ENCODE measurements at regions not wholly inside any gene's neighbourhood (a gene's known extent, or its start where the extent isn't known, plus 50 kb on each side); places are given as distances from the start of the nearest gene placed in this dataset.
A peak's percentile ranks its signal among the peaks of the same experiment; 100 is the strongest.

DNA sequence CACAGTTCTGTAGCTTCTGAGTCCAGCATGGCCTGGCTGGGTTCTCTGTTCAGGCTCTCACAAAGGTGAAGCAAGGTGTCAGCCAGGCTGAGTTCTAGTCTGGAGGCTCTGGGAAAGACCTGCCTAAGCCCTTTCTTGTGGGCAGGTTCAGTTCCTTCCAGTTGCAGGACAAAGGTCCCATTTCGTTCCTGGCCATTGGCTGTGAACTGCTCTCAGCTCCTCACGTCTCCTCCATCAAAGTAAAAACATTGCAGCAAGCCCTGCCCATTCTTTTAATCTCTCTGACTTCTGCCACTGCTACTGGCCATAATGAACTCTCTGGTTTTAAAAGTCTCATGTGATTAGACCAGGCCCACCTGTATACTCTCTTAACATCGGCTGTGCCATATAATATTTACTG lies 61.6 kb upstream of the BARX1 start (continued):
- no peak for TF ChIP-seq OVOL2 (CRISPR knock-in tag; IDR thresholded peaks at IDR 0.05; ENCODE audit: borderline replicate concordance)
- TF ChIP-seq, protein P1, sequence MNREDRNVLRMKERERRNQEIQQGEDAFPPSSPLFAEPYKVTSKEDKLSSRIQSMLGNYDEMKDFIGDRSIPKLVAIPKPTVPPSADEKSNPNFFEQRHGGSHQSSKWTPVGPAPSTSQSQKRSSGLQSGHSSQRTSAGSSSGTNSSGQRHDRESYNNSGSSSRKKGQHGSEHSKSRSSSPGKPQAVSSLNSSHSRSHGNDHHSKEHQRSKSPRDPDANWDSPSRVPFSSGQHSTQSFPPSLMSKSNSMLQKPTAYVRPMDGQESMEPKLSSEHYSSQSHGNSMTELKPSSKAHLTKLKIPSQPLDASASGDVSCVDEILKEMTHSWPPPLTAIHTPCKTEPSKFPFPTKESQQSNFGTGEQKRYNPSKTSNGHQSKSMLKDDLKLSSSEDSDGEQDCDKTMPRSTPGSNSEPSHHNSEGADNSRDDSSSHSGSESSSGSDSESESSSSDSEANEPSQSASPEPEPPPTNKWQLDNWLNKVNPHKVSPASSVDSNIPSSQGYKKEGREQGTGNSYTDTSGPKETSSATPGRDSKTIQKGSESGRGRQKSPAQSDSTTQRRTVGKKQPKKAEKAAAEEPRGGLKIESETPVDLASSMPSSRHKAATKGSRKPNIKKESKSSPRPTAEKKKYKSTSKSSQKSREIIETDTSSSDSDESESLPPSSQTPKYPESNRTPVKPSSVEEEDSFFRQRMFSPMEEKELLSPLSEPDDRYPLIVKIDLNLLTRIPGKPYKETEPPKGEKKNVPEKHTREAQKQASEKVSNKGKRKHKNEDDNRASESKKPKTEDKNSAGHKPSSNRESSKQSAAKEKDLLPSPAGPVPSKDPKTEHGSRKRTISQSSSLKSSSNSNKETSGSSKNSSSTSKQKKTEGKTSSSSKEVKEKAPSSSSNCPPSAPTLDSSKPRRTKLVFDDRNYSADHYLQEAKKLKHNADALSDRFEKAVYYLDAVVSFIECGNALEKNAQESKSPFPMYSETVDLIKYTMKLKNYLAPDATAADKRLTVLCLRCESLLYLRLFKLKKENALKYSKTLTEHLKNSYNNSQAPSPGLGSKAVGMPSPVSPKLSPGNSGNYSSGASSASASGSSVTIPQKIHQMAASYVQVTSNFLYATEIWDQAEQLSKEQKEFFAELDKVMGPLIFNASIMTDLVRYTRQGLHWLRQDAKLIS (CRISPR knock-in tag; IDR thresholded peaks at IDR 0.05; ENCODE audit: borderline replicate concordance): no peak
- TF ChIP-seq, protein P2, sequence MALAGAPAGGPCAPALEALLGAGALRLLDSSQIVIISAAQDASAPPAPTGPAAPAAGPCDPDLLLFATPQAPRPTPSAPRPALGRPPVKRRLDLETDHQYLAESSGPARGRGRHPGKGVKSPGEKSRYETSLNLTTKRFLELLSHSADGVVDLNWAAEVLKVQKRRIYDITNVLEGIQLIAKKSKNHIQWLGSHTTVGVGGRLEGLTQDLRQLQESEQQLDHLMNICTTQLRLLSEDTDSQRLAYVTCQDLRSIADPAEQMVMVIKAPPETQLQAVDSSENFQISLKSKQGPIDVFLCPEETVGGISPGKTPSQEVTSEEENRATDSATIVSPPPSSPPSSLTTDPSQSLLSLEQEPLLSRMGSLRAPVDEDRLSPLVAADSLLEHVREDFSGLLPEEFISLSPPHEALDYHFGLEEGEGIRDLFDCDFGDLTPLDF (CRISPR knock-in tag; IDR thresholded peaks at IDR 0.05): no peak
- TF ChIP-seq, protein P3, sequence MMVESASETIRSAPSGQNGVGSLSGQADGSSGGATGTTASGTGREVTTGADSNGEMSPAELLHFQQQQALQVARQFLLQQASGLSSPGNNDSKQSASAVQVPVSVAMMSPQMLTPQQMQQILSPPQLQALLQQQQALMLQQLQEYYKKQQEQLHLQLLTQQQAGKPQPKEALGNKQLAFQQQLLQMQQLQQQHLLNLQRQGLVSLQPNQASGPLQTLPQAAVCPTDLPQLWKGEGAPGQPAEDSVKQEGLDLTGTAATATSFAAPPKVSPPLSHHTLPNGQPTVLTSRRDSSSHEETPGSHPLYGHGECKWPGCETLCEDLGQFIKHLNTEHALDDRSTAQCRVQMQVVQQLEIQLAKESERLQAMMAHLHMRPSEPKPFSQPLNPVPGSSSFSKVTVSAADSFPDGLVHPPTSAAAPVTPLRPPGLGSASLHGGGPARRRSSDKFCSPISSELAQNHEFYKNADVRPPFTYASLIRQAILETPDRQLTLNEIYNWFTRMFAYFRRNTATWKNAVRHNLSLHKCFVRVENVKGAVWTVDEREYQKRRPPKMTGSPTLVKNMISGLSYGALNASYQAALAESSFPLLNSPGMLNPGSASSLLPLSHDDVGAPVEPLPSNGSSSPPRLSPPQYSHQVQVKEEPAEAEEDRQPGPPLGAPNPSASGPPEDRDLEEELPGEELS (CRISPR knock-in tag; IDR thresholded peaks at IDR 0.05): no peak
- TF ChIP-seq ELF4 (CRISPR knock-in tag; IDR thresholded peaks at IDR 0.05; ENCODE audit: low read depth): no peak
- TF ChIP-seq RORB (CRISPR knock-in tag; IDR thresholded peaks at IDR 0.05): no peak
- TF ChIP-seq CREM (CRISPR knock-in tag; IDR thresholded peaks at IDR 0.05): no peak

DNA sequence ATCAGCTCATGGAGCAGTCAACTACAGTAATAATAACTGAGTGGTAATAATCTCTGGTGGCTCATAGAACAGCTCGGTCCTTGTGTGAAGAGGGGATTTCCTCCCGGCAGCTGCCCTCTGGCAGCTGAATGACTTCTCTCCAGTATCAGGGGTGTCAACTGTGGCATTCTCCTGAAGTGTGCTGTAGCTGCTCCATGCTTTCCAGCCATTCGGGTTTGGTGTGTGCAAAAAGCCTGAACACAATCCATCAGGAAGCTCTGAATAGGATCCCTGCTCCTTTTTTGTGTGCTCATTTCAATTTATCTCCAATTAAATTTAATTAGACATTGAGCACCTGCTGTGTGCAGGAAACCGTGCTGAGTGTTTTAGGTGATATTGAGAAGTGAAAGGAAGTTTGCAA lies 59.8 kb upstream of the BARX1 start:
- ChIA-PET CTCF (interaction anchor here (0.7 to 5.9 kb wide), 8 partner anchors 11 to 1188 kb away, joined by 3 to 156 read pairs (median 7); no protein-coding TSS in a partner anchor), POLR2A (interaction anchor here (0.5 kb wide), 1 partner anchor 350 kb away, joined by 4 read pairs; no protein-coding TSS in a partner anchor)
- H3K4me1 Mint-ChIP-seq: no peaks in the 10 kb centered on the region
- TF ChIP-seq MXD4 (CRISPR knock-in tag; IDR thresholded peaks at IDR 0.05; ENCODE audit: borderline replicate concordance): no peak
- H3K9me3 Mint-ChIP-seq: peaks cover 4% of the 10 kb centered on the region; the same call in 1 of the 2 replicates
- ATAC-seq (no peak), DNase-seq (ENCODE audit: low spot score) (no peak)
- no peaks in the 10 kb centered on the region; the same call in none of the 2 replicates for H3K27me3 Mint-ChIP-seq (ENCODE audit: low read depth)
- no peak overlapping the region for H3K27ac Mint-ChIP-seq
- no peak overlapping the region for H3K4me3 Mint-ChIP-seq
- no peaks in the 10 kb centered on the region for H3K36me3 Mint-ChIP-seq

DNA sequence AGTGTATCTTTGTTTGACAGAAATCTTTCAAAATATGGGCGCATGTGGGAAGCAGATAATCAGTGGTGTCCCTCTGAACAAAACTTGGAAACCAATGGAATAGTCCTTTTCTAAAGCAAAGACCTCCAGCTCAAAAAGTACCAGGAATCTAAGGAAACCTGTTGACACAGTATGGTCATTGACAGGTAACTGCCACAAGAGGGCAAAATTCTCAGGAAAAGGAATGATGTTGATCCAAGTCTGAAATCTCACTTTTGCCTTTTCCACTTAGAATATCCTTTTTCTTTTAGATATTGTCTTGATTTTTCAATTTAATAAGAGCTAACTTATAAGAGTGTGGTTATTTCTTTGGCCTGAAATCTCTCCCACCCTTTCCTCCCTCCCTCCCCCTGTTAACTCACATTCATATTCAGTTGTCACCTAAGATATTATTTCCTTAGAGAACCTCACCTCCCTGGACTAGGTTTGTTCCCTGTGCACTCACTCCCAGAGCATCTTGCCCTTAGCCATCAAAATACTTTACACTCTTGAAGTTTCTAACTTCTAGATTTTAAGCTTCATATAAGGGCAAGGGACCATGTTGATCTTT lies 59.0 kb upstream of the BARX1 start:
- no peak for DNase-seq (ENCODE audit: low spot score)
- Mint-ChIP-seq H3K4me1 (no peaks in the 10 kb centered on the region), H3K9me3 (no peaks in the 10 kb centered on the region), H3K27ac (no peak overlapping the region), H3K4me3 (no peak overlapping the region), H3K36me3 (no peaks in the 10 kb centered on the region), H3K27me3 (ENCODE audit: low read depth) (no peaks in the 10 kb centered on the region; the same call in 1 of the 2 replicates)
- TF ChIP-seq, protein P4, sequence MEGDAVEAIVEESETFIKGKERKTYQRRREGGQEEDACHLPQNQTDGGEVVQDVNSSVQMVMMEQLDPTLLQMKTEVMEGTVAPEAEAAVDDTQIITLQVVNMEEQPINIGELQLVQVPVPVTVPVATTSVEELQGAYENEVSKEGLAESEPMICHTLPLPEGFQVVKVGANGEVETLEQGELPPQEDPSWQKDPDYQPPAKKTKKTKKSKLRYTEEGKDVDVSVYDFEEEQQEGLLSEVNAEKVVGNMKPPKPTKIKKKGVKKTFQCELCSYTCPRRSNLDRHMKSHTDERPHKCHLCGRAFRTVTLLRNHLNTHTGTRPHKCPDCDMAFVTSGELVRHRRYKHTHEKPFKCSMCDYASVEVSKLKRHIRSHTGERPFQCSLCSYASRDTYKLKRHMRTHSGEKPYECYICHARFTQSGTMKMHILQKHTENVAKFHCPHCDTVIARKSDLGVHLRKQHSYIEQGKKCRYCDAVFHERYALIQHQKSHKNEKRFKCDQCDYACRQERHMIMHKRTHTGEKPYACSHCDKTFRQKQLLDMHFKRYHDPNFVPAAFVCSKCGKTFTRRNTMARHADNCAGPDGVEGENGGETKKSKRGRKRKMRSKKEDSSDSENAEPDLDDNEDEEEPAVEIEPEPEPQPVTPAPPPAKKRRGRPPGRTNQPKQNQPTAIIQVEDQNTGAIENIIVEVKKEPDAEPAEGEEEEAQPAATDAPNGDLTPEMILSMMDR (IDR thresholded peaks at IDR 0.05): peak; percentile 48
- no peak for TF ChIP-seq ZBTB21 (CRISPR knock-in tag; IDR thresholded peaks at IDR 0.05; ENCODE audit: borderline replicate concordance)
- CTCF ChIA-PET: interaction anchor here (0.5 to 5.9 kb wide), 40 partner anchors 10 to 1189 kb away, joined by 3 to 156 read pairs (median 4); no protein-coding TSS in a partner anchor
- POLR2A ChIA-PET: interaction anchor here (0.5 to 1.2 kb wide), 3 partner anchors 151 to 349 kb away, joined by 3 to 4 read pairs (median 4); no protein-coding TSS in a partner anchor
- no peak for ATAC-seq

Measured in WTC11 (cell line).